Keratinocyte (primary cell): ENCODE measurements at regions not wholly inside any gene's neighbourhood (a gene's known extent, or its start where the extent isn't known, plus 50 kb on each side); places are given as distances from the start of the nearest gene placed in this dataset.

ENCODE experiments used
- DNase-seq: peaks from one replicate; pipeline ENCODE4 v3.0.0-alpha.2; 2011; ENCODE audit warnings: low read depth, missing footprints, low spot score
- FAIRE-seq: peaks from 2 replicates; lab custom pipeline; 2011; peaks lifted over from hg19 to GRCh38; lab: Jason Lieb, UNC
- H2AFZ ChIP-seq: 2 replicates; pipeline ENCODE4 v1.6.0; 2012; ENCODE audit warnings: low read length, control low read depth, inconsistent platforms; ENCODE audit not compliant: control insufficient read depth
- H3K27ac ChIP-seq: 2 replicates; pipeline ENCODE4 v1.5.1; 2011; ENCODE audit warnings: low read length; ENCODE audit not compliant: control insufficient read depth, insufficient read depth
- H3K27me3 ChIP-seq: 3 replicates; pipeline ENCODE4 v1.6.0; 2011; ENCODE audit warnings: low read length; ENCODE audit not compliant: control insufficient read depth, insufficient read depth; ENCODE audit errors: extremely low read depth
- H3K36me3 ChIP-seq, 2 experiments: 2 replicates in 1 of 2; 3 replicates in 1 of 2; pipeline ENCODE4 v1.5.1; 2011; ENCODE audit warnings: low read length in 2 of 2, mild to moderate bottlenecking in 1 of 2; ENCODE audit not compliant: control insufficient read depth in 2 of 2, insufficient read depth in 2 of 2; ENCODE audit errors: extremely low read depth in 1 of 2
- H3K4me1 ChIP-seq: 3 replicates; pipeline ENCODE4 v1.5.1; 2011; ENCODE audit warnings: low read length; ENCODE audit not compliant: control insufficient read depth, insufficient read depth; ENCODE audit errors: extremely low read depth
- H3K4me2 ChIP-seq: 3 replicates; pipeline ENCODE4 v1.6.0; 2011; ENCODE audit warnings: low read depth, low read length; ENCODE audit not compliant: control insufficient read depth, insufficient read depth; ENCODE audit errors: extremely low read depth
- H3K4me3 ChIP-seq, 3 experiments: fragments of 200-600 bp in 1 of 3; sonication (generic) in 1 of 3; 2 replicates in 2 of 3; 3 replicates in 1 of 3; pipeline ENCODE4 v1.5.1; 2011 to 2016; ENCODE audit warnings: low read length in 3 of 3, mild to moderate bottlenecking in 3 of 3, control low read depth in 2 of 3, inconsistent platforms in 1 of 3, low read depth in 1 of 3, mixed read lengths in 1 of 3, mixed run types in 1 of 3, moderate library complexity in 1 of 3; ENCODE audit not compliant: control insufficient read depth in 2 of 3, insufficient read depth in 2 of 3; ENCODE audit errors: extremely low read depth in 1 of 3
- H3K79me2 ChIP-seq: 2 replicates; pipeline ENCODE4 v1.6.0; 2012; ENCODE audit warnings: low read length; ENCODE audit not compliant: control insufficient read depth, insufficient read depth
- H3K9ac ChIP-seq: 3 replicates; pipeline ENCODE4 v1.6.0; 2011; ENCODE audit warnings: low read length; ENCODE audit not compliant: control insufficient read depth, insufficient read depth; ENCODE audit errors: extremely low read depth
- H3K9me1 ChIP-seq: 3 replicates; pipeline ENCODE4 v1.6.0; 2011; ENCODE audit warnings: low read length; ENCODE audit not compliant: control insufficient read depth, insufficient read depth; ENCODE audit errors: extremely low read depth
- H3K9me3 ChIP-seq: 2 replicates; pipeline ENCODE4 v1.5.1; 2012; ENCODE audit warnings: low read depth, low read length; ENCODE audit not compliant: control insufficient read depth
- H4K20me1 ChIP-seq: 3 replicates; pipeline ENCODE4 v1.6.0; 2011; ENCODE audit warnings: low read length; ENCODE audit not compliant: control insufficient read depth, insufficient read depth; ENCODE audit errors: extremely low read depth
- EZH2 ChIP-seq: IDR thresholded peaks from one replicate; pipeline ENCODE4 v1.6.1; 2012; ENCODE audit warnings: inconsistent platforms, mild to moderate bottlenecking, low read length, moderate library complexity
- dilution Hi-C: fragments of 300-500 bp; cut with MboI; formaldehyde crosslinking; loops from one replicate; pipeline ENCODE4 v1.7.0; 2020; ENCODE audit warnings: low sequenced_read_pairs; ENCODE audit not compliant: extremely low pct_ligation_motif_present
- TF ChIP-seq, protein P1 (sequence below), 3 experiments: IDR thresholded peaks in 1 of 3; conservative IDR thresholded peaks in 1 of 3; optimal IDR thresholded peaks in 1 of 3; 2 replicates in 2 of 3; 3 replicates in 1 of 3; pipeline versions ENCODE3 to v1.5.1; 2011; ENCODE audit warnings: low read length in 3 of 3, mild to moderate bottlenecking in 3 of 3, moderate library complexity in 2 of 3, control low read depth in 1 of 3, inconsistent platforms in 1 of 3; ENCODE audit not compliant: insufficient read depth in 2 of 3; ENCODE audit errors: extremely low read depth in 1 of 3

DNA sequence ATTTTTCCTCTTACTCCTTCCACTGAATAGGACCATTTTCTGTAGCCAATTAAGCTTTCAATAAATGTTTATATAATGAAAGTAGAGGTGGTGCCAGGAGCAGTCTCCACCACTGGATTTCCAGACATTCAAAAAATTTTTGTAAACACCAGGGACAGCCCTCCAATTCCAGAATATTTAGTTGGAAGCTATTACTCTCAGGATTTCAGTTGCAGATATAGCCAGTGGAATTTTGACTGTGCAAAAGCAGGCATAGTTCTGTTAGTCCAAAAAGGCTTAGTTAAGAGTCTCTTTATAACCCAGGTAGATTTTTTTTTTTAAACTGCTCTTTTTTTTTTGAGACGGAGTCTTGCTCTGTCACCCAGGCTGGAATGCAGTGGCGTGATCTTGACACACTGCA lies 138.1 kb upstream of the DMRT1 start:
- Histone ChIP-seq H3K36me3 (peaks cover 16 to 21% of the 10 kb centered on the region in 2 experiments), H3K27me3 (no peaks in the 10 kb centered on the region), H3K9ac (no peak overlapping the region), H2AFZ (no peak overlapping the region), H3K4me3 (no peak overlapping the region), H3K4me1 (peaks cover 21% of the 10 kb centered on the region), H3K27ac (no peak overlapping the region), H3K9me3 (no peaks in the 10 kb centered on the region), H4K20me1 (no peaks in the 10 kb centered on the region), H3K79me2 (peaks cover 87% of the 10 kb centered on the region), H3K4me2 (no peak overlapping the region), H3K9me1 (peaks cover 2% of the 10 kb centered on the region)
- no peak for DNase-seq
- TF ChIP-seq, protein P1, sequence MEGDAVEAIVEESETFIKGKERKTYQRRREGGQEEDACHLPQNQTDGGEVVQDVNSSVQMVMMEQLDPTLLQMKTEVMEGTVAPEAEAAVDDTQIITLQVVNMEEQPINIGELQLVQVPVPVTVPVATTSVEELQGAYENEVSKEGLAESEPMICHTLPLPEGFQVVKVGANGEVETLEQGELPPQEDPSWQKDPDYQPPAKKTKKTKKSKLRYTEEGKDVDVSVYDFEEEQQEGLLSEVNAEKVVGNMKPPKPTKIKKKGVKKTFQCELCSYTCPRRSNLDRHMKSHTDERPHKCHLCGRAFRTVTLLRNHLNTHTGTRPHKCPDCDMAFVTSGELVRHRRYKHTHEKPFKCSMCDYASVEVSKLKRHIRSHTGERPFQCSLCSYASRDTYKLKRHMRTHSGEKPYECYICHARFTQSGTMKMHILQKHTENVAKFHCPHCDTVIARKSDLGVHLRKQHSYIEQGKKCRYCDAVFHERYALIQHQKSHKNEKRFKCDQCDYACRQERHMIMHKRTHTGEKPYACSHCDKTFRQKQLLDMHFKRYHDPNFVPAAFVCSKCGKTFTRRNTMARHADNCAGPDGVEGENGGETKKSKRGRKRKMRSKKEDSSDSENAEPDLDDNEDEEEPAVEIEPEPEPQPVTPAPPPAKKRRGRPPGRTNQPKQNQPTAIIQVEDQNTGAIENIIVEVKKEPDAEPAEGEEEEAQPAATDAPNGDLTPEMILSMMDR (optimal IDR thresholded peaks at IDR 0.05 in 1 of 3, IDR thresholded peaks at IDR 0.05 in 1 of 3, conservative IDR thresholded peaks at IDR 0.05 in 1 of 3; ENCODE audit: extremely low read depth in 1 of 3, insufficient read depth in 2 of 3, low read length in 3 of 3): no peak
- no peak for TF ChIP-seq EZH2
- dilution Hi-C loops: no loop called here
- no peak for FAIRE-seq

DNA sequence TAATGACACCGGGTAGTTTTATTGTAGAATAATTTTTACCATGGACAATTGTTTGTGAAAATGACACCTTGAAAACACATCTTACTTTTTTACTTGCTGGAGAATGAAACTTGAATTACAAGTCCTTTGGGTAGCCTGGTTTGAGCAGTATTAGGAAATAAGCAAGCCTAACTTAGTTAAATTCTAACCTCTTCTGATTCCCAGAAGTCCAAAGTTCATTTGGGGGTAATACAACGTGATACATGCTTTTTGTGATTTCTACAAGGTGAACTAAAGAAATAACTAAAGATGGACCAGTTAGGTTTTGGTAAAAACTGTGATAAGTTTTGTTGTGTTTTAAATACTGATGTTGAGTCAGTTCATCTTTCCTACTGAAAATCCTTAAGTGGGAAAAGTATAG lies 135.4 kb upstream of the DMRT1 start:
- Histone ChIP-seq H3K9me1 (no peaks in the 10 kb centered on the region), H3K27ac (peak overlapping the region; percentile 81), H3K36me3 (peaks cover 17 to 21% of the 10 kb centered on the region in 2 experiments), H3K27me3 (no peaks in the 10 kb centered on the region), H3K4me2 (peak overlapping the region; percentile 91), H4K20me1 (no peaks in the 10 kb centered on the region), H3K79me2 (peaks cover 86% of the 10 kb centered on the region), H2AFZ (no peak overlapping the region), H3K9me3 (no peaks in the 10 kb centered on the region), H3K4me1 (peaks cover 31% of the 10 kb centered on the region), H3K9ac (peak overlapping the region; percentile 88), H3K4me3 (peak overlapping the region in 2 of 3 experiments; percentile 74 to 75)
- TF ChIP-seq, protein P1 (optimal IDR thresholded peaks at IDR 0.05 in 1 of 3, IDR thresholded peaks at IDR 0.05 in 1 of 3, conservative IDR thresholded peaks at IDR 0.05 in 1 of 3; ENCODE audit: extremely low read depth in 1 of 3, insufficient read depth in 2 of 3, low read length in 3 of 3): no peak
- TF ChIP-seq EZH2: no peak
- FAIRE-seq (peak; percentile 34), DNase-seq (no peak)
- dilution Hi-C loops: no loop called here
